K562 (cell line): ENCODE measurements at regions not wholly inside any gene's neighbourhood (a gene's known extent, or its start where the extent isn't known, plus 50 kb on each side); places are given as distances from the start of the nearest gene placed in this dataset.

Source experiments
- ATAC-seq: fragments of 200-7000 bp; cut with Tn5 transposase; 3 replicates; pipeline ENCODE4 v1.9.1; 2020; ENCODE audit warnings: moderate library complexity
- BruUV-seq: library from RNA; stranded (reverse); fragments of 400-500 nt; replicated peaks from 2 replicates; lab custom pipeline; 2021; lab: Mats Ljungman, UMichigan
- CTCF ChIA-PET: fragments of 300-600 bp; formaldehyde crosslinking; extraction: SDS; loops from one replicate; lab custom pipeline; 2021; ENCODE audit warnings: low intra/inter-chr PET ratio; lab: Yijun Ruan, JAX
- POLR2A ChIA-PET: fragments of 300-600, 350-650 bp; sonication (Branson Sonifier 250); formaldehyde crosslinking; extraction: SDS; loops from one replicate; lab custom pipeline; 2021; ENCODE audit warnings: antibody characterized with exemption, inconsistent platforms; lab: Yijun Ruan, JAX
- DNase-seq, 4 experiments: peaks; one replicate each; pipeline versions ENCODE4 v3.0.0 to v3.0.0-alpha.2; 2011 to 2018; ENCODE audit warnings: low spot score in 3 of 4, mixed read lengths in 3 of 4; ENCODE audit errors: extremely low read depth in 1 of 4
- FAIRE-seq: peaks from 2 replicates; lab custom pipeline; 2011; peaks lifted over from hg19 to GRCh38; lab: Jason Lieb, UNC
- H2AFZ ChIP-seq: 2 replicates; pipeline ENCODE4 v1.6.0; 2011; ENCODE audit warnings: low read depth, low read length, control low read depth, inconsistent platforms
- H3K27ac ChIP-seq: fragments of 200-600 bp; 3 replicates; pipeline ENCODE4 v1.8.0; 2011; ENCODE audit warnings: low read depth, mild to moderate bottlenecking, control low read depth, inconsistent platforms, low read length, moderate library complexity, mixed read lengths; ENCODE audit errors: extremely low read depth
- H3K27me3 ChIP-seq, 2 experiments: fragments of 300-600 bp in 1 of 2; 2 replicates in 1 of 2; 3 replicates in 1 of 2; pipeline versions ENCODE4 v1.6.0 to v1.8.0; 2011; ENCODE audit warnings: inconsistent platforms in 2 of 2, low read length in 2 of 2, mild to moderate bottlenecking in 1 of 2, mixed read lengths in 1 of 2, moderate library complexity in 1 of 2; ENCODE audit not compliant: control insufficient read depth in 2 of 2, insufficient read depth in 2 of 2
- H3K36me3 ChIP-seq: fragments of 300-600 bp; 3 replicates; pipeline ENCODE4 v1.8.0; 2011; ENCODE audit warnings: mild to moderate bottlenecking, low read length, inconsistent platforms; ENCODE audit not compliant: control insufficient read depth, insufficient read depth
- H3K4me1 ChIP-seq, 2 experiments: fragments of 200-600 bp in 1 of 2; replicated peaks in 1 of 2; 2 replicates in 1 of 2; 3 replicates in 1 of 2; pipeline versions ENCODE4 v1.5.1 to v1.8.0; 2011; ENCODE audit warnings: inconsistent platforms in 2 of 2, low read length in 2 of 2, mild to moderate bottlenecking in 1 of 2, mixed read lengths in 1 of 2, moderate library complexity in 1 of 2; ENCODE audit not compliant: control insufficient read depth in 2 of 2, insufficient read depth in 2 of 2
- H3K4me2 ChIP-seq: 2 replicates; pipeline ENCODE4 v1.6.1; 2011; ENCODE audit warnings: low read length, control low read depth, inconsistent platforms, mixed read lengths; ENCODE audit not compliant: insufficient read depth
- H3K4me3 ChIP-seq: fragments of 200-600 bp; sonication (generic), shearing (Covaris generic); 2 replicates; pipeline ENCODE4 v1.5.1; 2016; ENCODE audit warnings: control low read depth, inconsistent platforms
- H3K79me2 ChIP-seq: fragments of 200-600 bp; 3 replicates; pipeline ENCODE4 v1.8.0; 2011; ENCODE audit warnings: low read length, inconsistent platforms; ENCODE audit not compliant: control insufficient read depth, insufficient read depth
- H3K9ac ChIP-seq, 2 experiments: 2 replicates each; pipeline versions ENCODE4 v1.6.0 to v1.6.1; 2011; ENCODE audit warnings: low read depth in 2 of 2, low read length in 2 of 2, control low read depth in 1 of 2, inconsistent platforms in 1 of 2, mild to moderate bottlenecking in 1 of 2, mixed read lengths in 1 of 2; ENCODE audit not compliant: insufficient read depth in 1 of 2
- H3K9me1 ChIP-seq: one replicate; pipeline ENCODE4 v1.6.0; 2011; ENCODE audit warnings: inconsistent platforms, mild to moderate bottlenecking, low read length, moderate library complexity; ENCODE audit not compliant: control insufficient read depth, insufficient read depth
- H3K9me3 ChIP-seq: replicated peaks from 2 replicates; pipeline ENCODE4 v1.5.1; 2011; ENCODE audit warnings: low read depth, low read length, inconsistent platforms; ENCODE audit not compliant: control insufficient read depth, insufficient read depth
- H4K20me1 ChIP-seq: replicated peaks from 2 replicates; pipeline ENCODE4 v1.6.1; 2011; ENCODE audit warnings: low read length, inconsistent platforms, mixed read lengths; ENCODE audit not compliant: control insufficient read depth, insufficient read depth
- BRF1 ChIP-seq: IDR thresholded peaks from 3 replicates; pipeline ENCODE4 v1.6.1; 2011; ENCODE audit warnings: borderline replicate concordance, mild to moderate bottlenecking; ENCODE audit not compliant: insufficient read length; ENCODE audit errors: extremely low read depth
- DACH1 ChIP-seq: fragments of 450-650 bp; IDR thresholded peaks from 2 replicates; pipeline ENCODE4 v1.6.1; 2018; ENCODE audit not compliant: partially characterized antibody
- ELF4 ChIP-seq: fragments of 450-650 bp; formaldehyde crosslinking; IDR thresholded peaks from 2 replicates; pipeline ENCODE4 v1.4.0; 2022; ENCODE audit warnings: missing genetic modification characterization
- HDAC1 ChIP-seq, 2 experiments: fragments of 450-650 bp; IDR thresholded peaks; 2 replicates each; pipeline ENCODE4 v1.6.1; 2016 to 2017; ENCODE audit warnings: inconsistent platforms in 1 of 2, mild to moderate bottlenecking in 1 of 2, moderate library complexity in 1 of 2
- ZKSCAN8 ChIP-seq: fragments of 200-800 bp; sonication (Bioruptor generic); IDR thresholded peaks from 2 replicates; pipeline ENCODE4 v1.6.1; 2016; ENCODE audit warnings: missing genetic modification characterization, missing compliant biosample characterization
- ZNF311 ChIP-seq: fragments of 250-450 bp; sonication (Bioruptor Pico); IDR thresholded peaks from 2 replicates; pipeline ENCODE4 v1.4.0; 2020; ENCODE audit warnings: mild to moderate bottlenecking, moderate library complexity
- ZSCAN32 ChIP-seq: fragments of 450-650 bp; formaldehyde crosslinking; IDR thresholded peaks from 2 replicates; pipeline ENCODE4 v1.4.0; 2020; ENCODE audit warnings: mild to moderate bottlenecking, moderate library complexity
- WGBS: fragments of 100-300 bp; shearing (Covaris generic); methylation state at CpG from one replicate; pipeline ENCODE4 v1.1.6; 2016; ENCODE audit warnings: low coverage, mixed read lengths; ENCODE audit not compliant: insufficient coverage; ENCODE audit errors: missing lambda C conversion rate; 5-methylcytosine and 5-hydroxymethylcytosine counted together
- in situ Hi-C: fragments of 300-500 bp; cut with MboI; formaldehyde crosslinking; loops from 4 replicates; pipeline ENCODE4 v1.15.0; 2018; ENCODE audit warnings: inconsistent platforms, mixed read lengths
- intact Hi-C: fragments of 100-400 bp; cut with micrococcal nuclease; formaldehyde crosslinking; loops from 2 replicates; pipeline ENCODE4 v1.14.2; 2022

DNA sequence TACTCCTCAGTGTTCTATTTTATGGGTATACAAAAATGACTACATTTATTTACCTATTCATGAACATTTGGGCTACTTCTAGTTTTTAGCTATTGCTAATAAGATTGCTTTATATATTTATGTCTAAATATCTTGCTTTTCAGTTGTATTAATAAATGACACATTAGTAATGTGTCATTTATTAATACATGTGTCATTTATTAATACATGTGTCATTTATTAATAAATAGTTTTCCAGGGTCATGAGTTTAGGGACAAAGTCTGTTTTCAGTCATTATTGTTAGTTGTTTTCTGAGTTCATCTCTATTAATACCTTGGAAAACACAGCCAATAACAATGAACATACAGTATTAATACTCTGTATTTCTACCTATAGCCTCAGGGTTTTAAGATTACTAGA, 1630.7 kb upstream of the IGFBP7 start:
- BruUV-seq: no TSS peak
- no peaks in the 10 kb centered on the region for H3K36me3 ChIP-seq
- no peak overlapping the region for H3K9ac ChIP-seq
- TF ChIP-seq HDAC1 (IDR thresholded peaks at IDR 0.05) (no peak), ELF4 (CRISPR knock-in tag) (no peak), DACH1 (peak; percentile 92), ZNF311 (CRISPR knock-in tag) (no peak)
- FAIRE-seq (no peak), ATAC-seq (no peak), DNase-seq (no peak)
- no peaks in the 10 kb centered on the region for H4K20me1 ChIP-seq
- H2AFZ ChIP-seq: no peak overlapping the region
- H3K4me3 ChIP-seq: no peak overlapping the region
- CTCF ChIA-PET: no interaction called here
- H3K4me2 ChIP-seq: no peak overlapping the region
- intact Hi-C loops: no loop called here
- H3K27ac ChIP-seq: no peak overlapping the region
- POLR2A ChIA-PET: no interaction called here
- H3K9me1 ChIP-seq: no peaks in the 10 kb centered on the region
- no peaks in the 10 kb centered on the region for H3K9me3 ChIP-seq
- in situ Hi-C loops: no loop called here
- no peaks in the 10 kb centered on the region for H3K4me1 ChIP-seq
- H3K27me3 ChIP-seq: no peaks in the 10 kb centered on the region
- no peaks in the 10 kb centered on the region for H3K79me2 ChIP-seq

DNA sequence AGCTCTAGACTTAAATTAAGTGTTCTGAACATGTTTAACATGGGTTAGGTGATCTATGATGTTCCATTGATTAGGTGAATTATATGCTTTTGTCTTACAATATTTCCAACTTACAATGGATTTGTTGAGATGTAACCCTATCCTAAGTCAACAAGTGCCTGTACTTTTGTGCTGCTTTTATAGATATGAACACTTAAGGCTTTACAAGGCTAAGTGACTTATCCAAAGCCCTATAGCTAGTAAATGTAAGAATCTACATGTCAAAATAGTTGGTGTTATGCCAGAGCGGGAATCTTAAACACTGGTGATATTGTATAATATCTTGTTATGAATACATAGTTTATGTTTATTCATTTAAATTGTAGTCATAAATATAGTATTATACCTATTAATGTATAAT, 1629.1 kb upstream of the IGFBP7 start:
- Histone ChIP-seq H3K9me3 (no peaks in the 10 kb centered on the region), H3K79me2 (no peaks in the 10 kb centered on the region), H3K4me2 (no peak overlapping the region), H4K20me1 (no peaks in the 10 kb centered on the region), H3K9me1 (no peaks in the 10 kb centered on the region), H2AFZ (no peak overlapping the region), H3K27ac (no peak overlapping the region), H3K9ac (no peak overlapping the region), H3K36me3 (no peaks in the 10 kb centered on the region), H3K27me3 (no peaks in the 10 kb centered on the region), H3K4me1 (no peaks in the 10 kb centered on the region), H3K4me3 (no peak overlapping the region)
- intact Hi-C loops (no loop called here), in situ Hi-C loops (no loop called here)
- CTCF ChIA-PET: no interaction called here
- FAIRE-seq (no peak), ATAC-seq (no peak), DNase-seq (no peak)
- WGBS: 0% methylated on average over 1 of the region's 1 CpG
- no TSS peak for BruUV-seq
- no peak for TF ChIP-seq BRF1
- no peak for TF ChIP-seq ZSCAN32 (CRISPR knock-in tag)
- TF ChIP-seq ZKSCAN8 (CRISPR knock-in tag): no peak
- POLR2A ChIA-PET: no interaction called here
